A549 (cell line): ENCODE measurements at regions not wholly inside any gene's neighbourhood (a gene's known extent, or its start where the extent isn't known, plus 50 kb on each side); places are given as distances from the start of the nearest gene placed in this dataset.
"Not testable (repeated sequence)": the region's sequence is repeated elsewhere in the genome, so short reads cannot be mapped to it uniquely, and the experiment has no call there.

Experiments used
- ATAC-seq, 2 experiments: fragments of 200-7000 bp in 1 of 2; fragments of >200 bp in 1 of 2; cut with Nextera tagmentation in 1 of 2; cut with Tn5 transposase in 1 of 2; 3 replicates each; pipeline versions ENCODE4 v1.8.0 to v1.9.1; 2018 to 2020; ENCODE audit warnings: mild to moderate bottlenecking in 1 of 2, moderate library complexity in 1 of 2
- CTCF ChIA-PET: fragments of 300-600 bp; sonication (Branson Sonifier 250); formaldehyde crosslinking; extraction: SDS; loops from one replicate; lab custom pipeline; 2021; ENCODE audit warnings: antibody characterized with exemption, inconsistent platforms; lab: Yijun Ruan, JAX
- POLR2A ChIA-PET: fragments of 350-600 bp; formaldehyde crosslinking; extraction: SDS; loops from one replicate; lab custom pipeline; 2021; ENCODE audit warnings: antibody characterized with exemption, inconsistent platforms; lab: Yijun Ruan, JAX
- DNase-seq, 2 experiments: peaks; one replicate each; pipeline versions ENCODE4 v3.0.0 to v3.0.0-alpha.2; 2011 to 2016; ENCODE audit warnings: low read depth in 1 of 2, low spot score in 1 of 2
- FAIRE-seq: peaks from 2 replicates; lab custom pipeline; 2011; peaks lifted over from hg19 to GRCh38; lab: Jason Lieb, UNC
- H3K27ac ChIP-seq, 2 experiments: fragments of >200 bp; sonication (Bioruptor Twin); formaldehyde crosslinking; 3 replicates each; pipeline ENCODE4 v1.5.1; 2016 to 2017
- H3K4me1 ChIP-seq: fragments of >200 bp; sonication (Bioruptor Twin); formaldehyde crosslinking; 3 replicates; pipeline ENCODE4 v1.6.1; 2016
- H3K4me2 ChIP-seq: fragments of >200 bp; sonication (Bioruptor Twin); formaldehyde crosslinking; 3 replicates; pipeline ENCODE4 v1.6.1; 2016
- H3K4me3 ChIP-seq: fragments of >200 bp; sonication (Bioruptor Twin); formaldehyde crosslinking; 3 replicates; pipeline ENCODE4 v1.5.1; 2016
- H3K9me3 ChIP-seq: fragments of >200 bp; sonication (Bioruptor Twin); formaldehyde crosslinking; 3 replicates; pipeline ENCODE4 v1.6.1; 2016
- ATOH8 ChIP-seq: fragments of 250-450 bp; sonication (Bioruptor Pico); IDR thresholded peaks from 2 replicates; pipeline ENCODE4 v1.5.0; 2020; ENCODE audit warnings: low read depth, mild to moderate bottlenecking, moderate library complexity
- BCL3 ChIP-seq: fragments of >200 bp; sonication (Bioruptor Twin); formaldehyde crosslinking; IDR thresholded peaks from 3 replicates; pipeline ENCODE4 v1.6.1; 2016
- CEBPB ChIP-seq, 2 experiments: fragments of >200 bp in 1 of 2; sonication (Bioruptor Twin) in 1 of 2; formaldehyde crosslinking in 1 of 2; IDR thresholded peaks; 2 replicates each; pipeline ENCODE4 v1.6.1; 2012 to 2016
- CHD2 ChIP-seq: fragments of 150-350 bp; IDR thresholded peaks from 2 replicates; pipeline ENCODE4 v1.6.1; 2014; ENCODE audit warnings: low read length; ENCODE audit not compliant: partially characterized antibody
- EHMT2 ChIP-seq: fragments of 200-600 bp; sonication (generic); IDR thresholded peaks from 2 replicates; pipeline ENCODE4 v1.6.1; 2016; ENCODE audit warnings: antibody characterized with exemption, low read depth, mild to moderate bottlenecking, moderate library complexity
- ELK1 ChIP-seq: fragments of 150-350 bp; IDR thresholded peaks from 2 replicates; pipeline ENCODE4 v1.6.1; 2014; ENCODE audit warnings: low read depth, mild to moderate bottlenecking, low read length
- EP300 ChIP-seq, 2 experiments: fragments of >200 bp; sonication (Bioruptor Twin); formaldehyde crosslinking; IDR thresholded peaks; 2 replicates in 1 of 2; 3 replicates in 1 of 2; pipeline ENCODE4 v1.6.1; 2016 to 2017
- ESRRA ChIP-seq: fragments of 150-350 bp; IDR thresholded peaks from 2 replicates; pipeline ENCODE4 v1.6.1; 2014; ENCODE audit warnings: mild to moderate bottlenecking, low read length, borderline replicate concordance
- FOXS1 ChIP-seq: fragments of 250-450 bp; sonication (Bioruptor Pico); IDR thresholded peaks from 2 replicates; pipeline ENCODE4 v1.5.0; 2020; ENCODE audit warnings: mild to moderate bottlenecking, moderate library complexity
- HOXB5 ChIP-seq: fragments of 250-450 bp; sonication (Bioruptor Pico); IDR thresholded peaks from 2 replicates; pipeline ENCODE4 v1.5.0; 2020; ENCODE audit warnings: mild to moderate bottlenecking, moderate library complexity
- KDM1A ChIP-seq: fragments of 200-600 bp; sonication (generic); IDR thresholded peaks from 2 replicates; pipeline ENCODE4 v1.6.1; 2016; ENCODE audit warnings: low read depth, mild to moderate bottlenecking
- MAX ChIP-seq: IDR thresholded peaks from 2 replicates; pipeline ENCODE4 v1.6.1; 2012
- NFE2L2 ChIP-seq: fragments of 150-350 bp; conservative IDR thresholded peaks from 2 replicates; pipeline ENCODE4 v1.6.1; 2014; ENCODE audit warnings: low read length
- NR3C1 ChIP-seq: fragments of >200 bp; sonication (Bioruptor Twin); formaldehyde crosslinking; IDR thresholded peaks from 3 replicates; pipeline ENCODE4 v1.6.1; 2017
- PBX3 ChIP-seq: IDR thresholded peaks from 2 replicates; pipeline ENCODE4 v1.6.1; 2012
- PHF8 ChIP-seq: fragments of 200-600 bp; sonication (generic); IDR thresholded peaks from 2 replicates; pipeline ENCODE4 v1.6.1; 2016; ENCODE audit warnings: low read depth, mild to moderate bottlenecking, antibody characterized with exemption, moderate library complexity, borderline replicate concordance
- POLR2A ChIP-seq: IDR thresholded peaks from 2 replicates; pipeline ENCODE4 v1.6.1; 2012; ENCODE audit warnings: mild to moderate bottlenecking, low read length
- REST ChIP-seq: fragments of 200-600 bp; sonication (generic); IDR thresholded peaks from 2 replicates; pipeline ENCODE4 v1.6.1; 2016; ENCODE audit warnings: antibody characterized with exemption, mild to moderate bottlenecking, moderate library complexity
- SREBF2 ChIP-seq: fragments of 450-650 bp; IDR thresholded peaks from 2 replicates; pipeline ENCODE4 v1.6.1; 2014; ENCODE audit warnings: mild to moderate bottlenecking, moderate library complexity
- TP53 ChIP-seq: fragments of 250-450 bp; sonication (Bioruptor Pico); IDR thresholded peaks from 2 replicates; pipeline ENCODE4 v1.5.0; 2021; ENCODE audit warnings: mild to moderate bottlenecking, moderate library complexity
- ZFP36 ChIP-seq: fragments of 450-650 bp; IDR thresholded peaks from 2 replicates; pipeline ENCODE4 v1.6.1; 2014; ENCODE audit warnings: borderline replicate concordance; ENCODE audit not compliant: partially characterized antibody
- ZSCAN20 ChIP-seq: fragments of 250-450 bp; sonication (Bioruptor Pico); IDR thresholded peaks from 2 replicates; pipeline ENCODE4 v1.8.0; 2022; ENCODE audit warnings: mild to moderate bottlenecking, moderate library complexity
- WGBS: methylation state at CpG from one replicate; pipeline ENCODE4 v1.1.6; 2017; ENCODE audit errors: missing lambda C conversion rate; 5-methylcytosine and 5-hydroxymethylcytosine counted together

GRCh38 chr22:47498969-47499495 lies 736.6 kb downstream of the TBC1D22A start:
- no peaks in the 10 kb centered on the region for H3K4me1 ChIP-seq
- WGBS = 22% methylated on average over 6 of the region's 8 CpGs
- DNase-seq (no peak), FAIRE-seq (no peak), ATAC-seq (no peak)
- POLR2A ChIA-PET = no interaction called here
- H3K4me2 ChIP-seq = no peak overlapping the region
- TF ChIP-seq ZFP36 = no peak
- no peak for TF ChIP-seq PHF8
- no peak for TF ChIP-seq CHD2
- TF ChIP-seq FOXS1 = no peak
- TF ChIP-seq HOXB5 (CRISPR knock-in tag) = no peak
- TF ChIP-seq ZSCAN20 (CRISPR knock-in tag) = no peak
- no peak for TF ChIP-seq SREBF2
- no peak for TF ChIP-seq ESRRA
- TF ChIP-seq PBX3 = no peak
- no peak for TF ChIP-seq CEBPB (IDR thresholded peaks at IDR 0.05)
- no peak for TF ChIP-seq ATOH8
- TF ChIP-seq EP300 (IDR thresholded peaks at IDR 0.05) = no peak
- H3K27ac ChIP-seq = no peak overlapping the region
- peaks cover 9% of the 10 kb centered on the region; the same call in 2 of the 3 replicates for H3K9me3 ChIP-seq
- H3K4me3 ChIP-seq = no peak overlapping the region
- CTCF ChIA-PET = no interaction called here

GRCh38 chr22:47497666-47498065 lies 735.2 kb downstream of the TBC1D22A start:
- TF ChIP-seq POLR2A (no peak), REST (no peak), CHD2 (no peak), NR3C1 (no peak), PBX3 (no peak), NFE2L2 (no peak)
- ATAC-seq (no peak), DNase-seq (no peak), FAIRE-seq (no peak)
- Histone ChIP-seq H3K27ac (no peak overlapping the region), H3K4me3 (no peak overlapping the region), H3K4me1 (no peaks in the 10 kb centered on the region), H3K9me3 (peaks cover 9% of the 10 kb centered on the region; the same call in 2 of the 3 replicates), H3K4me2 (no peak overlapping the region)
- WGBS = 30% methylated on average over 5 of the region's 7 CpGs
- POLR2A ChIA-PET = no interaction called here
- CTCF ChIA-PET = interaction anchor here (1.0 kb wide), 1 partner anchor 19 kb away, joined by 3 read pairs; no protein-coding TSS in a partner anchor

GRCh38 chr22:47495110-47495509 lies 732.7 kb downstream of the TBC1D22A start:
- H3K4me3 ChIP-seq = no peak overlapping the region
- POLR2A ChIA-PET = no interaction called here
- H3K9me3 ChIP-seq = no peaks in the 10 kb centered on the region; the same call in 2 of the 3 replicates
- H3K4me2 ChIP-seq = no peak overlapping the region
- DNase-seq (no peak), ATAC-seq (no peak), FAIRE-seq (no peak)
- TF ChIP-seq CHD2 = no peak
- TF ChIP-seq EHMT2 = no peak
- no peak for TF ChIP-seq BCL3
- TF ChIP-seq TP53 (CRISPR knock-in tag) = no peak
- no peak for TF ChIP-seq CEBPB (IDR thresholded peaks at IDR 0.05)
- no peak for TF ChIP-seq KDM1A
- TF ChIP-seq ELK1 = no peak
- no peak for TF ChIP-seq MAX
- H3K4me1 ChIP-seq = no peaks in the 10 kb centered on the region
- WGBS = 6% methylated on average over 1 of the region's 1 CpG
- H3K27ac ChIP-seq = no peak overlapping the region
- CTCF ChIA-PET = no interaction called here

GRCh38 chr22:47488131-47488530 lies 725.7 kb downstream of the TBC1D22A start:
- WGBS = no CpG with 5 or more reads among the region's 24 CpGs

More at GRCh38 chr22:47488131-47488530, 725.7 kb downstream of the TBC1D22A start:
- CTCF ChIA-PET, H3K4me2 ChIP-seq, FAIRE-seq, H3K4me1 ChIP-seq, DNase-seq, H3K9me3 ChIP-seq, H3K4me3 ChIP-seq, H3K27ac ChIP-seq, POLR2A ChIA-PET, ATAC-seq: not testable (repeated sequence)
